HepG2 (cell line): ENCODE measurements at regions not wholly inside any gene's neighbourhood (a gene's known extent, or its start where the extent isn't known, plus 50 kb on each side); places are given as distances from the start of the nearest gene placed in this dataset.

Experiments
- ATAC-seq: fragments of 200-7000 bp; cut with Tn5 transposase; 3 replicates; pipeline ENCODE4 v1.9.1; 2020; ENCODE audit warnings: mild to moderate bottlenecking, moderate library complexity
- BruUV-seq: library from RNA; stranded (reverse); fragments of 400-500 nt; replicated peaks from 2 replicates; lab custom pipeline; 2021; lab: Mats Ljungman, UMichigan
- CTCF ChIA-PET: fragments of 300-600 bp; formaldehyde crosslinking; extraction: SDS; loops from one replicate; lab custom pipeline; 2021; ENCODE audit warnings: low total read pairs, inconsistent platforms, low intra/inter-chr PET ratio; lab: Yijun Ruan, JAX
- POLR2A ChIA-PET: fragments of 350-600 bp; sonication (Branson Sonifier 250); formaldehyde crosslinking; loops from one replicate; lab custom pipeline; 2020; ENCODE audit warnings: antibody characterized with exemption, inconsistent platforms; lab: Yijun Ruan, JAX
- DNase-seq: peaks from one replicate; pipeline ENCODE4 v3.0.0-alpha.2; 2015; ENCODE audit warnings: low spot score
- FAIRE-seq: peaks from 3 replicates; lab custom pipeline; 2011; peaks lifted over from hg19 to GRCh38; lab: Jason Lieb, UNC
- H2AFZ ChIP-seq: one replicate; pipeline ENCODE4 v1.6.1; 2011; ENCODE audit warnings: low read length, inconsistent platforms
- H3K27ac ChIP-seq: fragments of 300-600 bp; 3 replicates; pipeline ENCODE4 v1.8.0; 2011; ENCODE audit warnings: mixed run types, mild to moderate bottlenecking, mixed read lengths, low read length, inconsistent platforms; ENCODE audit not compliant: insufficient read depth; ENCODE audit errors: extremely low read length
- H3K27me3 ChIP-seq, 2 experiments: fragments of 200-600 bp in 1 of 2; 2 replicates in 1 of 2; 3 replicates in 1 of 2; pipeline versions ENCODE4 v1.6.0 to v1.8.0; 2011; ENCODE audit warnings: low read length in 2 of 2, mild to moderate bottlenecking in 2 of 2, moderate library complexity in 2 of 2, inconsistent platforms in 1 of 2; ENCODE audit not compliant: insufficient read depth in 2 of 2, control insufficient read depth in 1 of 2
- H3K36me3 ChIP-seq, 2 experiments: fragments of 200-600 bp in 1 of 2; replicated peaks in 1 of 2; 2 replicates in 1 of 2; 3 replicates in 1 of 2; pipeline versions ENCODE4 v1.5.1 to v1.8.0; 2011; ENCODE audit warnings: low read length in 2 of 2, inconsistent platforms in 1 of 2; ENCODE audit not compliant: insufficient read depth in 2 of 2, control insufficient read depth in 1 of 2
- H3K4me1 ChIP-seq: 2 replicates; pipeline ENCODE4 v1.5.1; 2012; ENCODE audit warnings: low read length, inconsistent platforms; ENCODE audit not compliant: insufficient read depth
- H3K4me2 ChIP-seq: 2 replicates; pipeline ENCODE4 v1.6.0; 2011; ENCODE audit warnings: low read depth, low read length, inconsistent platforms
- H3K4me3 ChIP-seq, 3 experiments: fragments of 200-600 bp in 1 of 3; sonication (generic), shearing (Covaris generic) in 1 of 3; replicated peaks in 1 of 3; 2 replicates each; pipeline ENCODE4 v1.5.1; 2011 to 2016; ENCODE audit warnings: low read length in 3 of 3, inconsistent platforms in 2 of 3, low read depth in 2 of 3, mild to moderate bottlenecking in 2 of 3, control low read depth in 1 of 3, mixed read lengths in 1 of 3; ENCODE audit not compliant: insufficient read depth in 1 of 3
- H3K79me2 ChIP-seq: one replicate; pipeline ENCODE4 v1.6.1; 2011; ENCODE audit warnings: low read length, inconsistent platforms; ENCODE audit not compliant: insufficient read depth
- H3K9ac ChIP-seq: 2 replicates; pipeline ENCODE4 v1.6.0; 2011; ENCODE audit warnings: mild to moderate bottlenecking, low read depth, low read length, inconsistent platforms; ENCODE audit not compliant: insufficient read depth
- H3K9me3 ChIP-seq: 2 replicates; pipeline ENCODE4 v1.5.1; 2012; ENCODE audit warnings: mild to moderate bottlenecking, low read length
- H4K20me1 ChIP-seq: 2 replicates; pipeline ENCODE4 v1.6.0; 2011; ENCODE audit warnings: inconsistent platforms, mild to moderate bottlenecking, low read length, moderate library complexity; ENCODE audit not compliant: insufficient read depth
- DRAP1 ChIP-seq: IDR thresholded peaks from 2 replicates; pipeline ENCODE4 v1.6.1; 2016; ENCODE audit warnings: missing genetic modification reagents, missing compliant biosample characterization
- FOSL2 ChIP-seq: sonication (generic); formaldehyde crosslinking; IDR thresholded peaks from 2 replicates; pipeline ENCODE4 v1.4.0; 2020; ENCODE audit warnings: missing genetic modification reagents
- GFI1 ChIP-seq: sonication (generic); formaldehyde crosslinking; IDR thresholded peaks from 2 replicates; pipeline ENCODE4 v1.5.0; 2020; ENCODE audit warnings: missing genetic modification reagents, mild to moderate bottlenecking, borderline replicate concordance
- GLI4 ChIP-seq: sonication (generic); formaldehyde crosslinking; IDR thresholded peaks from 2 replicates; pipeline ENCODE4 v1.5.1; 2020; ENCODE audit warnings: missing genetic modification reagents, mild to moderate bottlenecking, moderate library complexity, borderline replicate concordance
- MEIS1 ChIP-seq: sonication (generic); formaldehyde crosslinking; IDR thresholded peaks from 2 replicates; pipeline ENCODE4 v1.9.0; 2021; ENCODE audit warnings: mild to moderate bottlenecking, missing genetic modification reagents, moderate library complexity, borderline replicate concordance
- RBM39 ChIP-seq: fragments of 200-400 bp; formaldehyde crosslinking; IDR thresholded peaks from one replicate; pipeline ENCODE4 v1.6.1; 2018; ENCODE audit warnings: antibody characterized with exemption, mild to moderate bottlenecking, low read depth, low read length; ENCODE audit not compliant: poor library complexity, severe bottlenecking
- RERE ChIP-seq: IDR thresholded peaks from 2 replicates; pipeline ENCODE4 v1.6.1; 2016; ENCODE audit warnings: low read depth, missing genetic modification reagents, missing compliant biosample characterization
- THYN1 ChIP-seq: sonication (generic); formaldehyde crosslinking; IDR thresholded peaks from 2 replicates; pipeline ENCODE4 v1.8.1; 2023; ENCODE audit warnings: low read depth, mild to moderate bottlenecking, moderate library complexity, missing genetic modification reagents, borderline replicate concordance
- ZNF138 ChIP-seq: sonication (generic); formaldehyde crosslinking; IDR thresholded peaks from 2 replicates; pipeline ENCODE4 v1.5.0; 2020; ENCODE audit warnings: mild to moderate bottlenecking, low read depth, missing genetic modification reagents
- ZNF33A ChIP-seq: sonication (generic); formaldehyde crosslinking; IDR thresholded peaks from 2 replicates; pipeline ENCODE4 v1.5.1; 2020; ENCODE audit warnings: missing genetic modification reagents, mild to moderate bottlenecking, moderate library complexity, borderline replicate concordance
- WGBS: methylation state at CpG from one replicate; pipeline ENCODE4 v1.1.6; 2017; ENCODE audit warnings: low lambda C conversion rate; 5-methylcytosine and 5-hydroxymethylcytosine counted together
- in situ Hi-C: cut with HindIII; loops from 2 replicates; pipeline ENCODE4 v1.10.0; 2017; ENCODE audit warnings: low pct_unique_long_range_greater_than_20kb; ENCODE audit not compliant: extremely low pct_ligation_motif_present
- intact Hi-C: fragments of 100-400 bp; cut with micrococcal nuclease; formaldehyde crosslinking; loops from one replicate; pipeline ENCODE4 v1.10.0; 2022; ENCODE audit not compliant: unreplicated experiment

GRCh38 chr3:159650726-159651125 lies 337.9 kb upstream of the IL12A start (continued):
- TF ChIP-seq GFI1 (CRISPR knock-in tag), result no peak
- no peak for TF ChIP-seq GLI4 (CRISPR knock-in tag)
- no peak for TF ChIP-seq MEIS1 (CRISPR knock-in tag)
- no peak for TF ChIP-seq ZNF138 (CRISPR knock-in tag)
- TF ChIP-seq FOSL2, result no peak
- no peak for TF ChIP-seq RBM39
- no peak for TF ChIP-seq THYN1
- no peak for TF ChIP-seq ZNF33A
- TF ChIP-seq RERE (CRISPR knock-in tag), result no peak

- Histone ChIP-seq H3K79me2 (no peaks in the 10 kb centered on the region), H3K27me3 (no peaks in the 10 kb centered on the region), H3K4me2 (no peak overlapping the region), H4K20me1 (no peaks in the 10 kb centered on the region), H3K27ac (no peak overlapping the region), H3K4me1 (no peaks in the 10 kb centered on the region), H3K9ac (no peak overlapping the region), H3K9me3 (no peaks in the 10 kb centered on the region), H3K4me3 (no peak overlapping the region), H2AFZ (no peak overlapping the region), H3K36me3 (no peaks in the 10 kb centered on the region)
- no peak for DNase-seq
- in situ Hi-C loops, result no loop called here
- POLR2A ChIA-PET, result no interaction called here
- no peak for ATAC-seq
- intact Hi-C loops, result no loop called here
- no TSS peak for BruUV-seq
- CTCF ChIA-PET, result no interaction called here
- FAIRE-seq, result no peak
- 21% methylated on average over 2 of the region's 2 CpGs for WGBS
- TF ChIP-seq DRAP1 (CRISPR knock-in tag), result no peak
Observed at GRCh38 chr3:159652452-159652851, 336.2 kb upstream of the IL12A start.
